ENCODE measurements at regions not wholly inside any gene's neighbourhood (a gene's known extent, or its start where the extent isn't known, plus 50 kb on each side); places are given as distances from the start of the nearest gene placed in this dataset.

DNA sequence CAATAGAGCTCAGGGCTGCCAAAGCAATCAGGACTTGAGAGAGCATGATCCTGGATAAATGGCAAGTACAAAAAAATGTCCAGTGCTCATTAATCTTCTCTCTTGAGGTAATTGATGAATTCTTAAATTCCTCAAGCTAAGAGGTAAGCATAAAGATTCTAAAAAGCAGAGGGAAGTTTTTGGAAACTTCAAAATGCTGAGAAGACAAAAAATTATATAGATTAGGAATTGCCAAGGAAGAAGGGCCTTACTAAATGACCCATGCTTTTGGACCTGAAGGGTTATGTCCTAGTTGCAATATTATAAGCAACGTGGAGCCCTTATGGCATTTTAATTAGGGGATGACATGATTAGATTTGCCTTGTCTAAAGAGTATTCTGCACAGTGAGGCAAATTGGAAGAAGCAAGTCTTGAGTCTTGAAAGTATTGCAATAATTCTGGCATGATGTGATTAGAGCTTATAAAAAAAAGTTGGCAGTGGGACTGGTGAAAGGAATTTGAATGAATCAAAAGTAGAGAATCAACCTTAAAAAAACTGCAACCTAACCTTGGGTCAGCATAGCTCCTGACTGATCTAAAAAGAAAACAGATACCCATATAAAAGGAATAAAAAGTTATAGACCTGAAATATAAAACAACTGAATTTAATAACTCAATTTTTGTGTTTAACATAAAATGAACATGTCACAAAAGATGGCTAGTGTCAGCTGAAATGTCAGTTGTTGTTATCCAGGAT, 323.8 kb upstream of the ARRDC3 start:
- peak; percentile 23 for DNase-seq (ENCODE audit: low read depth)

GRCh38 chr5:91703128-91703527, 320.0 kb upstream of the ARRDC3 start:
- no peak for DNase-seq (ENCODE audit: low read depth)

- DNase-seq (ENCODE audit: low read depth), result no peak
Measured at GRCh38 chr5:91699429-91699828, 316.3 kb upstream of the ARRDC3 start.

- no peak for DNase-seq (ENCODE audit: low read depth)
Measured at GRCh38 chr5:91691592-91691991, 308.5 kb upstream of the ARRDC3 start.

DNA sequence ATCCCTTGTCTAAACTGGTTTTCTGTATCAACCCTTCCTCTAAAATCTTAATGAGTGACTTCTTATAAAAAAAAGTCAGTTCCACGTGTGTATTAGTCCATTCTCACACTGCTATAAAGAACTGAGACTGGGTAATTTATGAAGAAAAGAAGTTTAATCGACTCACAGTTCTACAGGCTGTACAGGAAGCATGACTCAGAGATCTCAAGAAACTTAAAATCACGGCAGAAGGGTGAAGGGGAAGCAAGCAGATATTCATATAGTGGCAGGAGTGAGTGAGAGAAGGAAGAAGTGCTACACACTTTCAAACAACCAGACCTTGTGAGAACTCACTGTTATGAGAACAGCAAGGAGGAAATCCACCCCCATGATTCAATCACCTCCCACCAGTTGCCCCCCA, 307.8 kb upstream of the ARRDC3 start:
- DNase-seq (ENCODE audit: low read depth), result no peak

GRCh38 chr5:91687430-91687829, 304.3 kb upstream of the ARRDC3 start:
- DNase-seq (ENCODE audit: low read depth), result no peak

GRCh38 chr5:91684625-91685024, 301.5 kb upstream of the ARRDC3 start:
- DNase-seq (ENCODE audit: low read depth), result no peak

- no peak for DNase-seq (ENCODE audit: low read depth)
Measured at GRCh38 chr5:91670563-91670962, 287.4 kb upstream of the ARRDC3 start.

- DNase-seq (ENCODE audit: low read depth), result no peak
Measured at GRCh38 chr5:91670122-91670521, 287.0 kb upstream of the ARRDC3 start.

DNA sequence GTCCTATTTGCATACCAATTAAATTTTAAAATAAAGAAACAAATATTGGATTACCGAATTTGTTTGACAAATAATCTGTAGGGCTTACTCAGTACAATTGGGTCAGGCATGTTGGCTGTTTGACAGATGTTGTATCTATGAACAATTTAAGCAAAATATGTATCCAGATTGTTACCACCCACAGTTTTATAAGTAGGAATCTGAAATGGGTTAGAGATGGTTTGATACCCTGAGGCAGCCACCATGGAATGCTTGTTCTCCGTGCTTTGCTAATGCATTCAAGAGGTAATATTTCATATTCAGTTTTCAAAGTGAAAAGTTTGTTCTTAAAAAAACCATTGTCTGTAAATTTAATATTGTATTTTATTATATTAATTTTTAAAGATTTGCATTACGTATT, 285.1 kb upstream of the ARRDC3 start:
- no peak for DNase-seq (ENCODE audit: low read depth)

GRCh38 chr5:91652678-91653077, 269.6 kb upstream of the ARRDC3 start:
- DNase-seq (ENCODE audit: low read depth), result no peak

DNA sequence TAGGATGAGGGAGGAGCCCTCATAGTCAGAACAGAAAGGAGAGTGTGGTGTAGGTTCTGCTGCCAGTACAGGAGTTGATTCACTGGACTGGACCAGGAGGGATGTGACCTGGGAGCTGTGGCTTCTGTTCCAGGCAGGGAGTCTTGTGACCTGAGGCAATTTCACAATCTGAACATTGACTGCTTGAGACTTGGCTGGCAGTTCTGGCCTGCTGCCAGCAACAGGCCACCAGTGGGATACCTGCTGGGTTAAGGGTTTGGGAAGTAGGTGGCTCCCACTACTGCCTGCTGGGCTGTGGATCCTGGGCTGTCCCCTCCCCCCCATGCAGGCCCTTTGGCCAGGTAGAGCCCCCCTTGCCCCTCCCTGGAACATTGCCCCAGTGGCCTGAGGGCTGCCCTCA, 268.6 kb upstream of the ARRDC3 start:
- no peak for DNase-seq (ENCODE audit: low read depth)

GRCh38 chr5:91645347-91645746, 262.2 kb upstream of the ARRDC3 start:
- no peak for DNase-seq (ENCODE audit: low read depth)

DNA sequence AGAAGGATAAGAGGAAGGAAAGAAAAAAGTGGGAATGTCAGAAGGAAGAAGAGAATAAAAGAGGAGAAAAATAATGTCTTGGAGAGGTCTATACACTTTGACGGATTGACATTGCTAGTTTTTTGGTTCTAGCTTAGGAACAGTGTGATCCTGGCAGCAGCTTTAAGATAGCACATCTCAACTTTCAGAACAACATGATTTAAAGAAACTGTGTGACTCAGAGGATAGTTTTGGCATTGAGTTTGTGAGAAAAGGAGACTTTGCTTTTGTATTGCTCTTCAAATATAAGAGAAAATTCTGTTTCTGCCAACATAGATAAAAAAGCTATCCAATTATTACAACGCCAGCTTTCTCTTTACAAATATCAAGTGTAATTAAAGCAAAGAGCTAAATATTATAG, 260.7 kb upstream of the ARRDC3 start:
- no peak for DNase-seq (ENCODE audit: low read depth)

DNA sequence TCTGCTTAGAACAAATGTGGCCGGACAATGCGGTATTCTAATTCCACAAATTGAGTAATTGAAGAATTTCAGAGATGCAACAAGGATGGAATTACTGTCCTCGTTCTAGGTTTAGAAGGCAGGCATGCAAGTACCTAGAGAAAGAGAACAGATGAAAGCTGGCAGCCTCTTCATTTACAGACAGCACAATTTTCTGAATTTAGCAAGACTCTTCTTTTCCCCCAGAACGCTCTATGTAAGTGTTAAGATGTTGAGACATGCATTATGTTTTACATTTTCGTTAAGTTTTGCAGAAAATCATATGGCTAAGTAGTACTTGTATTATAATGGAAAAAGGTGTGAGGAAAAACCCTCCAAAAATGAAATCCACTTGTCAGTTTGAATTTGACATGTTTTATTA, 259.5 kb upstream of the ARRDC3 start:
- DNase-seq (ENCODE audit: low read depth), result no peak

- peak; percentile 15 for DNase-seq (ENCODE audit: low read depth)
Measured at GRCh38 chr5:91641730-91642350, 258.7 kb upstream of the ARRDC3 start.

GRCh38 chr5:91639744-91640143, 256.6 kb upstream of the ARRDC3 start:
- no peak for DNase-seq (ENCODE audit: low read depth)

GRCh38 chr5:91638010-91638409, 254.9 kb upstream of the ARRDC3 start:
- no peak for DNase-seq (ENCODE audit: low read depth)

- no peak for DNase-seq (ENCODE audit: low read depth)
Measured at GRCh38 chr5:91635950-91636734, 253.0 kb upstream of the ARRDC3 start.

DNA sequence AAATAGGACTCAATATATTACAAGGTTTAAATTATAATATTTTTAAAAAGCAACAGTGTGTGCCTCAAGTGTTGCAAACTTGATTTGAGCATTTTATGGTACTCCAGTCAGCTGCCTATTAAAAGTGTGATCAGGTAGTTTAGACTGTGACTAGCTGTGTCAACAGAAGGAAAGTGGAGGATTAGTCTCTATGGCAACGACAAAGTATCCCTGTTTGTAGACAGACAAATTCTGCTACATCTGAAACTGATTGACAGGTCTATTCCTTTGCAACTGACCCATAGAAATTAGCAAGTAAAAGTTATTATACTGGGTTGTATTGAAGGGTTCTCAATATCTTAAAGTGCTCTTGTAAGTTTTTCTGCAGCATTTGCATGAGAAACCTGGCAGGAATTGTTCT, 249.8 kb upstream of the ARRDC3 start:
- DNase-seq (ENCODE audit: low read depth), result no peak

DNA sequence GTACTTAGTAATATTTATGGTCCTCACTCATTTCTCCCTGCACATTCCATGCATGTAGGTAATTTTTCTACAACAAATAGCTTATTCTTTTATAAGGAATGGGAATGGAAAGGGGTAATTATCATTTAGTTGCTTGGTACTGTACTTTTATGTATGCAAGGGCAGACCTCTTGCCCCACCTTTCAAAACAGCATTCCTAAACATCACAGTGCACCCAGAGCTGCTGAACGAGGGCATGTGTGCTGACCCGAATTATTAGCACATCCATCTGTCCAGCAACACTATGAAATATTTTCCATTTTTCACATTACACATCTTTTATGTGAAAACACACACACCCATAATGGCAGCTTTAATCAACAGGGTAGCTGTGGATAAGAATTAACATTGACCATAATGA, 228.6 kb upstream of the ARRDC3 start:
- no peak for DNase-seq (ENCODE audit: low read depth)

DNA sequence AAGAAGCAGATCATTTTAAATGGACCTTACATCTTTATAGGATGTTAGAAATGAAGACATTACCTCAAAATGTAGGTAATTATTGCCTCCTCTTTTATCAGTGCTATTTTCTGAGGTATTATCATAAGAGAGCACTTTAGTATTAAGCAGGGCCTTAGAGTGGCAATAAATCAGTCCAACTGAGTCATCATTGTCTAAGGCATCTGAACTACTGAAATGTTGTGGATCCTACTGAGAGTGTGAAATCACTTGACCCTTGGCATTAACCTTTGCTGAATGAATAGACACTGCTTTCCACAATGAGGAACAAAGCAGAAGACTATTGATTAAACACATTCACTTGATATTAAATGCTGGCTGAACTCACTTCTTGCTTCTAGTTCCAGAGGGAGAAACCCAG, 224.6 kb upstream of the ARRDC3 start:
- no peak for DNase-seq (ENCODE audit: low read depth)

DNA sequence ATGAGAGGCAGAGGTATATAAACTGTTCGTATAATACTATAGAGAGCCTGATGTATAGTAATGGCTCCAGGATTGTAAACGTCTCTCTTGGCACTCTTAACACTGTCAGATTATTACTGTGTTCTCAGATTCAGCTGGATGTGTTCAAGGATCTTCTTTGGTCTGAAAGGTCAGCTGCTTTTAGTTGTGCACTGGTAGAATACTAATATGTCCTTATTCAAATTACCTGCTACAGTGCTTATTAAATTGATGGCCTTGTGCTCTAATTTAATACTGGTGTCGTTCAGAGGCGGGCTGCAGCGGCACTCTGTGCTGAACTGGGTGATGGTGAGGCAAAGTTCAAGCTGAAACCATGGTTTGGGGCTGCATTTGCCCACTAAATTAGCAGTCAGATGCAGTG, 216.7 kb upstream of the ARRDC3 start:
- DNase-seq (ENCODE audit: low read depth), result no peak

All from HS-27A (cell line).